ENCODE measurements at regions not wholly inside any gene's neighbourhood (a gene's known extent, or its start where the extent isn't known, plus 50 kb on each side); places are given as distances from the start of the nearest gene placed in this dataset.

- H3K4me3 ChIP-seq (ENCODE audit: low read depth, low read length) = no peak overlapping the region
- no peak for DNase-seq (ENCODE audit: low read depth)
- TF ChIP-seq, protein P1, sequence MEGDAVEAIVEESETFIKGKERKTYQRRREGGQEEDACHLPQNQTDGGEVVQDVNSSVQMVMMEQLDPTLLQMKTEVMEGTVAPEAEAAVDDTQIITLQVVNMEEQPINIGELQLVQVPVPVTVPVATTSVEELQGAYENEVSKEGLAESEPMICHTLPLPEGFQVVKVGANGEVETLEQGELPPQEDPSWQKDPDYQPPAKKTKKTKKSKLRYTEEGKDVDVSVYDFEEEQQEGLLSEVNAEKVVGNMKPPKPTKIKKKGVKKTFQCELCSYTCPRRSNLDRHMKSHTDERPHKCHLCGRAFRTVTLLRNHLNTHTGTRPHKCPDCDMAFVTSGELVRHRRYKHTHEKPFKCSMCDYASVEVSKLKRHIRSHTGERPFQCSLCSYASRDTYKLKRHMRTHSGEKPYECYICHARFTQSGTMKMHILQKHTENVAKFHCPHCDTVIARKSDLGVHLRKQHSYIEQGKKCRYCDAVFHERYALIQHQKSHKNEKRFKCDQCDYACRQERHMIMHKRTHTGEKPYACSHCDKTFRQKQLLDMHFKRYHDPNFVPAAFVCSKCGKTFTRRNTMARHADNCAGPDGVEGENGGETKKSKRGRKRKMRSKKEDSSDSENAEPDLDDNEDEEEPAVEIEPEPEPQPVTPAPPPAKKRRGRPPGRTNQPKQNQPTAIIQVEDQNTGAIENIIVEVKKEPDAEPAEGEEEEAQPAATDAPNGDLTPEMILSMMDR (conservative IDR thresholded peaks at IDR 0.05; ENCODE audit: low read depth, low read length) = no peak
Observed at GRCh38 chr3:72536206-72536877, 311.9 kb downstream of the SHQ1 start.

GRCh38 chr3:72535772-72536171 lies 312.5 kb downstream of the SHQ1 start:
- TF ChIP-seq, protein P1 (conservative IDR thresholded peaks at IDR 0.05; ENCODE audit: low read depth, low read length) = no peak
- no peak for DNase-seq (ENCODE audit: low read depth)

GRCh38 chr3:72533591-72534473 lies 314.4 kb downstream of the SHQ1 start:
- TF ChIP-seq, protein P1 (conservative IDR thresholded peaks at IDR 0.05; ENCODE audit: low read depth, low read length) = no peak
- no peak overlapping the region for H3K4me3 ChIP-seq (ENCODE audit: low read depth, low read length)
- no peak for DNase-seq (ENCODE audit: low read depth)

More at GRCh38 chr3:72535772-72536171, 312.5 kb downstream of the SHQ1 start:
- H3K4me3 ChIP-seq (ENCODE audit: low read depth, low read length) = no peak overlapping the region

DNA sequence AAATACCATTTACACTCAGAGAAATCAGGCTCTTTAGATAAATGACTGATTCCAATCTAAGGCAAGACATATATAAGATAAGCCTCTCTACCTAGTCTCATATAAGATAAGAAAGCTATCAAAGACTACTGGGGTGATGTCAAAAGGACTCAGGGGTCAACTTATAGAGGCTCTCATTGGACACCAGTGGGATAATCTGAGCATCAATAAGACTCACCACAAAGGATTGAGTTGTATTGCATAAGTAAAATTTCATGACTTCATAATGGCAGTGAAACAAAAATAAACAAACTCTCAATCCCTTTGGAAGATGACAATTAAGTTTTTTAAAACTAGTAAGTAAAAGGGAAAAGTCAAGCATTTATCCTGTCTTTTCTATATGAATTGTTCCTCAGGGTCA lies 317.8 kb downstream of the SHQ1 start:
- TF ChIP-seq, protein P1 (conservative IDR thresholded peaks at IDR 0.05; ENCODE audit: low read depth, low read length) = no peak
- no peak overlapping the region for H3K4me3 ChIP-seq (ENCODE audit: low read depth, low read length)
- DNase-seq (ENCODE audit: low read depth) = no peak

DNA sequence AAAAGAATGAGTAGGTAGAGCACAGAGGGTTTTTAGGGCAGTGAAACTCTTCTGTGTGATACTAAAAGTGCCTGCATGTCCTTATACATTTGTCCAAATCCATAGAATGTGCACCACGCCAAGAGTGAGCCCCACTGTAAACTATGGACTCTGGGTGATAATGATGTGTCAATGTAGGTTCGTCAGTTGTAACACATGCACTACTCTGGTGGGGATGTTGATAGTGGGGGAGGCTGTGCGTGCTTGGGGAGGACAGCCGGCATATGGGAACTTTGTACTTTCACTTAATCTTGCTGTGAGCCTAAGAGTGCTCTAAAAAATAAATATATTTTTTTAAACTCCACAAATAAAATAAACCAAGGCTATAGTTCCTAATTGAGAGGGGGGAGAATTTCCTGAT lies 319.2 kb downstream of the SHQ1 start:
- TF ChIP-seq, protein P1 (conservative IDR thresholded peaks at IDR 0.05; ENCODE audit: low read depth, low read length) = no peak
- no peak overlapping the region for H3K4me3 ChIP-seq (ENCODE audit: low read depth, low read length)
- no peak for DNase-seq (ENCODE audit: low read depth)

GRCh38 chr3:72523429-72524151 lies 324.7 kb downstream of the SHQ1 start:
- TF ChIP-seq, protein P1 (conservative IDR thresholded peaks at IDR 0.05; ENCODE audit: low read depth, low read length) = no peak
- DNase-seq (ENCODE audit: low read depth) = peak; percentile 12
- no peak overlapping the region for H3K4me3 ChIP-seq (ENCODE audit: low read depth, low read length)
